SK-N-SH treated with all-trans-retinoic acid at 6 μM for 48 hours (cell line): ENCODE measurements at regions not wholly inside any gene's neighbourhood (a gene's known extent, or its start where the extent isn't known, plus 50 kb on each side); places are given as distances from the start of the nearest gene placed in this dataset.

Experiments used
- ATAC-seq: fragments of 200-7000 bp; cut with Tn5 transposase; 3 replicates; pipeline ENCODE4 v1.9.1; 2020; ENCODE audit warnings: mild to moderate bottlenecking, moderate library complexity
- ARNTL ChIP-seq: fragments of 450-650 bp; formaldehyde crosslinking; IDR thresholded peaks from 2 replicates; pipeline ENCODE4 v1.5.0; 2020; ENCODE audit warnings: low read depth, mild to moderate bottlenecking, moderate library complexity, borderline replicate concordance
- BACH2 ChIP-seq: fragments of 250-450 bp; sonication (Bioruptor Pico); IDR thresholded peaks from 2 replicates; pipeline ENCODE4 v1.9.0; 2021; ENCODE audit warnings: mild to moderate bottlenecking, borderline replicate concordance
- CSDC2 ChIP-seq: fragments of 250-450 bp; sonication (Bioruptor Pico); IDR thresholded peaks from 2 replicates; pipeline ENCODE4 v1.5.0; 2020; ENCODE audit warnings: mild to moderate bottlenecking, moderate library complexity
- ESRRG ChIP-seq: fragments of 250-450 bp; sonication (Bioruptor Pico); IDR thresholded peaks from 2 replicates; pipeline ENCODE4 v1.6.1; 2021; ENCODE audit warnings: mild to moderate bottlenecking
- GLIS3 ChIP-seq: fragments of 250-450 bp; sonication (Bioruptor Pico); IDR thresholded peaks from 2 replicates; pipeline ENCODE4 v1.5.0; 2020; ENCODE audit warnings: mild to moderate bottlenecking, moderate library complexity
- ISL1 ChIP-seq: fragments of 250-450 bp; sonication (Bioruptor Pico); IDR thresholded peaks from 2 replicates; pipeline ENCODE4 v2.1.2; 2022; ENCODE audit warnings: mild to moderate bottlenecking, moderate library complexity
- OSR1 ChIP-seq: fragments of 250-450 bp; sonication (Bioruptor Pico); IDR thresholded peaks from 2 replicates; pipeline ENCODE4 v1.8.0; 2022; ENCODE audit warnings: moderate library complexity, mild to moderate bottlenecking, inconsistent platforms
- PPARA ChIP-seq: fragments of 250-450 bp; sonication (Bioruptor Pico); IDR thresholded peaks from 2 replicates; pipeline ENCODE4 v1.5.0; 2020; ENCODE audit warnings: mild to moderate bottlenecking, borderline replicate concordance
- RARB ChIP-seq: fragments of 250-450 bp; sonication (Bioruptor Pico); IDR thresholded peaks from 2 replicates; pipeline ENCODE4 v1.8.0; 2021; ENCODE audit warnings: mild to moderate bottlenecking, moderate library complexity
- SNAI2 ChIP-seq: fragments of 250-450 bp; sonication (Bioruptor Pico); IDR thresholded peaks from 2 replicates; pipeline ENCODE4 v1.5.0; 2020; ENCODE audit warnings: mild to moderate bottlenecking, moderate library complexity
- TCF4 ChIP-seq: fragments of 250-450 bp; sonication (Bioruptor Pico); IDR thresholded peaks from 2 replicates; pipeline ENCODE4 v1.8.0; 2021; ENCODE audit warnings: mild to moderate bottlenecking, moderate library complexity, borderline replicate concordance
- TOX ChIP-seq: fragments of 250-450 bp; sonication (Bioruptor Pico); IDR thresholded peaks from 2 replicates; pipeline ENCODE4 v1.8.0; 2021; ENCODE audit warnings: mild to moderate bottlenecking, moderate library complexity, borderline replicate concordance
- ZC3H10 ChIP-seq: fragments of 250-450 bp; sonication (Bioruptor Pico); IDR thresholded peaks from 2 replicates; pipeline ENCODE4 v1.5.1; 2021; ENCODE audit warnings: mild to moderate bottlenecking, moderate library complexity
- ZFP3 ChIP-seq: fragments of 250-450 bp; sonication (Bioruptor Pico); IDR thresholded peaks from 2 replicates; pipeline ENCODE4 v1.5.0; 2020; ENCODE audit warnings: mild to moderate bottlenecking, moderate library complexity
- ZFP30 ChIP-seq: fragments of 450-650 bp; formaldehyde crosslinking; IDR thresholded peaks from 2 replicates; pipeline ENCODE4 v1.5.0; 2022; ENCODE audit warnings: mild to moderate bottlenecking, moderate library complexity
- ZNF565 ChIP-seq: fragments of 450-650 bp; formaldehyde crosslinking; conservative IDR thresholded peaks from 2 replicates; pipeline ENCODE4 v1.5.0; 2020; ENCODE audit warnings: low read depth, mild to moderate bottlenecking, moderate library complexity
- ZNF70 ChIP-seq: fragments of 450-650 bp; formaldehyde crosslinking; IDR thresholded peaks from 2 replicates; pipeline ENCODE4 v1.5.0; 2020; ENCODE audit warnings: mild to moderate bottlenecking, moderate library complexity
- ZNF8 ChIP-seq: fragments of 450-650 bp; formaldehyde crosslinking; IDR thresholded peaks from 2 replicates; pipeline ENCODE4 v1.5.0; 2020; ENCODE audit warnings: mild to moderate bottlenecking, moderate library complexity
- TF ChIP-seq, protein P1 (sequence below): fragments of 250-450 bp; sonication (Bioruptor Pico); IDR thresholded peaks from 2 replicates; pipeline ENCODE4 v1.8.0; 2021; ENCODE audit warnings: low read depth, mild to moderate bottlenecking, moderate library complexity, borderline replicate concordance
- TF ChIP-seq, protein P2 (sequence below): fragments of 250-450 bp; sonication (Bioruptor Pico); IDR thresholded peaks from 2 replicates; pipeline ENCODE4 v1.8.0; 2020; ENCODE audit warnings: mild to moderate bottlenecking, moderate library complexity, borderline replicate concordance

DNA sequence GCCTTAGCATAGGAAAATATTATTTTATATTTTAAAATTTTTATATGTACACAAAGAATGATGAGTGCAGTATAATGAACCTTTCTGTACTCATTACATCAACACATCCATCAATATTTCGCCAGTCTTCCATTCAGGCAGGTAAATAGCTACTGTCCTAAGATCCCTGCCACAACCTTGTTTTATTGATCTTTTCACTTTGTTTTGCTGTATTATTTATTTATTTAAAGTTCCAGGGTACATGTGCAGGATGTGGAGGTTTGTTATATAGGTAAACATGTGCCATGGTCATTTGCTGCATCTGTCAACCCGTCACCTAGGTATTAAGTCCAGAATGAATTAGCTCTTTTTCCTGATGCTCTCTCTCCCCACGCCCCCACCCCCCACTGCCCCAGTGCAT, 64.6 kb downstream of the INHBB start (continued):
- no peak for TF ChIP-seq PPARA (CRISPR knock-in tag)
- no peak for TF ChIP-seq ZFP30 (CRISPR knock-in tag)
- TF ChIP-seq BACH2 (CRISPR knock-in tag), result no peak
- no peak for TF ChIP-seq RARB (CRISPR knock-in tag)
- no peak for TF ChIP-seq ZC3H10 (CRISPR knock-in tag)
- TF ChIP-seq GLIS3, result no peak

DNA sequence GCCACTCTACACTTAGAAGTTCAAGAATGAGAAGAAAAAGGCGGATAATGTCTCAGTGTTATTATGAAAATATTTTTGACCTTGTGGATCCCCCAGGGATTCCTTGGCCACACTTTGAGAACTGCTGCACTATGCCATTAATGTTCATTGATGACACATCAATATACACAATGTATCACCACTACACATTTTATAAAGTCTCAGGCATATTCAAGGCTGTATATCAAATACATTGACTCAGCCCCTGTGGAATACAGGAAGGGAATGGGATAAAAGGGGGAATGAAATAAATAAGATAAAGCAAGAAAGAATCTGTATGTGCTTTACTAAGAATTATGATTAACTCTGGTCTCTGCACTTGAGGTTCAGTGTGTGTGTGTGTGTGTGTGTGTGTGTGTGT, 69.1 kb downstream of the INHBB start:
- no peak for TF ChIP-seq TOX (CRISPR knock-in tag)
- TF ChIP-seq, all 23 proteins: peak for 0

GRCh38 chr2:120415728-120416509, 70.0 kb downstream of the INHBB start:
- no peak for ATAC-seq
- TF ChIP-seq OSR1 (CRISPR knock-in tag) (no peak), ZC3H10 (CRISPR knock-in tag) (no peak), ZFP3 (no peak), TCF4 (CRISPR knock-in tag) (no peak), ZNF8 (CRISPR knock-in tag) (no peak), ISL1 (CRISPR knock-in tag) (no peak), ZNF70 (CRISPR knock-in tag) (no peak), GLIS3 (no peak), ARNTL (CRISPR knock-in tag) (no peak), PPARA (CRISPR knock-in tag) (no peak), CSDC2 (CRISPR knock-in tag) (no peak)
- TF ChIP-seq, protein P1, sequence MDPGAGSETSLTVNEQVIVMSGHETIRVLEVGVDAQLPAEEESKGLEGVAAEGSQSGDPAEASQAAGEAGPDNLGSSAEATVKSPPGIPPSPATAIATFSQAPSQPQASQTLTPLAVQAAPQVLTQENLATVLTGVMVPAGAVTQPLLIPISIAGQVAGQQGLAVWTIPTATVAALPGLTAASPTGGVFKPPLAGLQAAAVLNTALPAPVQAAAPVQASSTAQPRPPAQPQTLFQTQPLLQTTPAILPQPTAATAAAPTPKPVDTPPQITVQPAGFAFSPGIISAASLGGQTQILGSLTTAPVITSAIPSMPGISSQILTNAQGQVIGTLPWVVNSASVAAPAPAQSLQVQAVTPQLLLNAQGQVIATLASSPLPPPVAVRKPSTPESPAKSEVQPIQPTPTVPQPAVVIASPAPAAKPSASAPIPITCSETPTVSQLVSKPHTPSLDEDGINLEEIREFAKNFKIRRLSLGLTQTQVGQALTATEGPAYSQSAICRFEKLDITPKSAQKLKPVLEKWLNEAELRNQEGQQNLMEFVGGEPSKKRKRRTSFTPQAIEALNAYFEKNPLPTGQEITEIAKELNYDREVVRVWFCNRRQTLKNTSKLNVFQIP (CRISPR knock-in tag), result no peak
- TF ChIP-seq, protein P2, sequence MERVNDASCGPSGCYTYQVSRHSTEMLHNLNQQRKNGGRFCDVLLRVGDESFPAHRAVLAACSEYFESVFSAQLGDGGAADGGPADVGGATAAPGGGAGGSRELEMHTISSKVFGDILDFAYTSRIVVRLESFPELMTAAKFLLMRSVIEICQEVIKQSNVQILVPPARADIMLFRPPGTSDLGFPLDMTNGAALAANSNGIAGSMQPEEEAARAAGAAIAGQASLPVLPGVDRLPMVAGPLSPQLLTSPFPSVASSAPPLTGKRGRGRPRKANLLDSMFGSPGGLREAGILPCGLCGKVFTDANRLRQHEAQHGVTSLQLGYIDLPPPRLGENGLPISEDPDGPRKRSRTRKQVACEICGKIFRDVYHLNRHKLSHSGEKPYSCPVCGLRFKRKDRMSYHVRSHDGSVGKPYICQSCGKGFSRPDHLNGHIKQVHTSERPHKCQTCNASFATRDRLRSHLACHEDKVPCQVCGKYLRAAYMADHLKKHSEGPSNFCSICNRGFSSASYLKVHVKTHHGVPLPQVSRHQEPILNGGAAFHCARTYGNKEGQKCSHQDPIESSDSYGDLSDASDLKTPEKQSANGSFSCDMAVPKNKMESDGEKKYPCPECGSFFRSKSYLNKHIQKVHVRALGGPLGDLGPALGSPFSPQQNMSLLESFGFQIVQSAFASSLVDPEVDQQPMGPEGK, result no peak

More for the DNA sequence above, 69.1 kb downstream of the INHBB start:
- no peak for ATAC-seq

- ATAC-seq, result no peak
These were observed 72.3 kb downstream of the INHBB start for GRCh38 chr2:120418174-120418787.

GRCh38 chr2:120419073-120419472, 73.1 kb downstream of the INHBB start:
- no peak for ATAC-seq
- TF ChIP-seq ZFP3 (no peak), TOX (CRISPR knock-in tag) (no peak), SNAI2 (CRISPR knock-in tag) (no peak), ESRRG (CRISPR knock-in tag) (no peak), PPARA (CRISPR knock-in tag) (no peak), RARB (CRISPR knock-in tag) (no peak), GLIS3 (no peak), ZNF565 (no peak), ZNF70 (CRISPR knock-in tag) (no peak), ISL1 (CRISPR knock-in tag) (no peak), ZNF8 (CRISPR knock-in tag) (no peak)
- TF ChIP-seq, protein P2, result no peak
- TF ChIP-seq, all 23 proteins: peak for 0

More at GRCh38 chr2:120418174-120418787, 72.3 kb downstream of the INHBB start:
- TF ChIP-seq ZNF565, result no peak
